HG02943 (cell line): ENCODE measurements at regions not wholly inside any gene's neighbourhood (a gene's known extent, or its start where the extent isn't known, plus 50 kb on each side); places are given as distances from the start of the nearest gene placed in this dataset.

Experiments used
- ATAC-seq: cut with Tn5 transposase; IDR thresholded peaks from one replicate; pipeline ENCODE4 v1.9.1; 2021; ENCODE audit warnings: mild to moderate bottlenecking, low read depth, moderate library complexity; ENCODE audit not compliant: unreplicated experiment

DNA sequence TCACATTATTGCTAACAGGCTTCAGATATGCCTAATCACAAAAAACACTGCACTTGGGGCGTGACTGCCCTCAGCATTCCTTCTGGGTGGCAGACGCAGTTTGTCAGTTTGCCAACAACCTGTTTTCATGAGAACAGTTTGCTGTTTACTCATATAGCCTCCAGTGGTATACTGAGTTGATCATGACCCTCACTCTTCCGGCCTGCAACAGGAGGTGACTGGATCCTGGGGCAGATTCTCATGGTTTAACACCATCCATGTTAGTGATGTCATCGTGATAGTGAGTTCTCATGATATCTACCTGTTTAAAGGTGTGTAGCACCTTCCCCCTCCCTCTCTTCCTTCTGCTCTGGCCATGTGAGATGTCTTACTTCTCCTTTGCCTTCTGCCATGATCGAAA, 555.2 kb downstream of the PLPP3 start:
- ATAC-seq, result no peak

DNA sequence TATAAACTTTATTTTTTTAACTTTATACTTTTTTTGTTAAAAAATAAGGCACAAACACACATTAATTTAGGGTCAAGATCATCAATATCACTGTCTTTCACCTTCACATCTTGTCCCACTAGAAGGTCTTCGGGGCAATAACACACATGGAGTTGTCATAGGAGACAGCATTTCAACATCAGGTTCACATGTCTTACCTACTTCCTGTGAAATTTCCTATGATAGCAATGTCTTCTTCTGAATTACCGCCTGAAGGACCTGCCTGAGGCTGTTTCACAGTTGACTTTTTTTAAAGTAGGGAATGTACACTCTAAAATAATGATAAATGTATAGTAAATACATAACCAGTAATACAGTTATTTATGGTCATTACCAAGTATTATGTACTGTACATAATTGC, 559.4 kb downstream of the PLPP3 start:
- no peak for ATAC-seq

DNA sequence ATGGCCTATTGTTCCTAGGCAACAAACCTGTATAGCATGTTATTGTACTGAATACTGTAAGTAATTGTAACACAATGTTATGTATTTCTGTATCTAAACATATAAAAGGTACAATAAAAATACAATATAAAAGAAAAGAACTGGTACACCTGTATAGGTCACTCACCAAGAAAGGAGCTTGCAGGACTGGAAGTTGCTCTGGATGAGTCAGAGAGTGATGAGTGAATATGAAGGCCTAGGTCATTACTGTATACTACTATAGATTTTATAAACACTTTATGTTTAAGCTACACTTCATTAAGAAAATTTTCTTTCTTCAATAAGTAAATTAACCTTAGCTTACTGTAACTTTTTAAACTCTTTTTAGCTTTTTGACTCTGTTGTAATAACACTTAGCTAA, 559.9 kb downstream of the PLPP3 start:
- no peak for ATAC-seq

- no peak for ATAC-seq
Observed at GRCh38 chr1:56017336-56017735, 562.0 kb downstream of the PLPP3 start.

- ATAC-seq, result no peak
Observed at GRCh38 chr1:56003846-56004245, 575.5 kb downstream of the PLPP3 start.

GRCh38 chr1:56002231-56002630, 577.1 kb downstream of the PLPP3 start:
- ATAC-seq, result no peak

- ATAC-seq, result no peak
Observed at GRCh38 chr1:56000424-56000823, 578.9 kb downstream of the PLPP3 start.

DNA sequence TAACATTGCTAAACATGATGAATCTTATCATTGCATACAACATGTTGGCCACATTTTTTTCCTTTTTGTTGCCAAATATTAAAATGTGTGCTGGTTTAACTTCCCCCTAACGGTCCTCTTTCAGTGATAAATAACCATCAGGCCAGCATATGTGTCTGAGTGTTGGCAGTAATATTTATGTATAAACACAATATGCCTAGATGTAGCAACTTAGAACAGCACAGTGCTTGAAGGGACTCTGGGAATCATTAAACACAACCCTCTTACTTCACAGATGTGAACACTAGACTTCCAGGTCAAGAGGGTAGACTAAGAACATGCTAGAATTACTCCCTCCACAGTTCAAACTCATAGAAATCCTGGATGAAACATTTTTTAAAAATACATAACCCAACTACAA, 581.8 kb downstream of the PLPP3 start:
- ATAC-seq, result no peak

DNA sequence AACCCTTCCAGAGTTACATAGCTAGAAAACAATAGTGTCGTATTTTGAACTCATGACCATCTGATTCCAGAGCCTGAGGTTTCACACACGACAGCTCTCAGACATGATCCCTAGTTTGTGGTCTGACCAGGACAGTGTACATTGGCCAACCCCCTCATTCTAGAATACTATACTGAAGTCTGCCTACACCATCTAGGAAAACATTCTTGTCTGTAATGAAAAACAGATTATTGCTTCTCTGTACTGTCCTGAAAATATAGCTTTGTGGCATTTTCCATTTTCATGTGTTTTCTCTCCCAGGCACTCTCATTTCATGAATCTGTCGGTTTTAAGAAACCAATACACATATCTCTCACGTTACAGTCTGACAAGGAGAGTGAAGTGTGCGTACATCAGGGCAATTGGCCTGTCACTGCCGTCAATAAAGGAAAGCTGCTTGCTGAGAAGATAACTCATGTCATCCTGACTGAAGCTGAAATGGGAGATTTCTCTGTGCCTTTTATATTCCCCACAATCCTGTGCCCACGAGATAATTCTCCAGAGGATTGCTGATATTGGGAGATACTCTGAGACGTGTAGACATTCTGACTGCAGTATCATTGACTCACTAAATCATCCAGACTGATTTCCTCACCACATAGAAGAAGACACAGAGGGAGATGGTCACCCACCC, 585.6 kb downstream of the PLPP3 start:
- ATAC-seq, result no peak

- no peak for ATAC-seq
Observed at GRCh38 chr1:55990007-55990406, 589.4 kb downstream of the PLPP3 start.

DNA sequence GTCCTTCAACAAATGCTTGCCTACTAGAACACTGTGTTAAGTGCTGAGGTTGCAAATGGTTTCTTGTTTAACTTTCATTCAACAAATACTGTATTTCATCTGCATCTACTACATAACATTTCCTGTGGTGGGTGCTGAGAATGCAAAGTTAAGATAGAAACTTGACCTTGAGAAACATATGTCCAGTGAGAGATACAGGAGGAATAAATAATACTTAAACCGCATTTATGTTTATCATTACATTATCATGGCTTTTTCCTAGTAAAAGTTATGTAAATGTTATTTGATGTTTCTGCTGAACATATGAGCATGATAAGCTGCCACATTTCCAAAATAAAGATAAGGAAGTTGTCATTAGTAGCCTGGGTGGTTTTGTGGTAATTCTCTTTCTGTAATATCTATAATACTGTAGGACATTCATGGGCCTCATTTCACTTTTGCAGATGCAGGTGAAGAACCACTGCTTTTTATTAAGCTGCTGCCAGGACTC, 590.4 kb downstream of the PLPP3 start:
- ATAC-seq, result no peak

GRCh38 chr1:55987491-55988249, 591.7 kb downstream of the PLPP3 start:
- no peak for ATAC-seq

GRCh38 chr1:55986003-55986402, 593.4 kb downstream of the PLPP3 start:
- ATAC-seq, result no peak

- no peak for ATAC-seq
Observed at GRCh38 chr1:55981010-55981650, 598.2 kb downstream of the PLPP3 start.

DNA sequence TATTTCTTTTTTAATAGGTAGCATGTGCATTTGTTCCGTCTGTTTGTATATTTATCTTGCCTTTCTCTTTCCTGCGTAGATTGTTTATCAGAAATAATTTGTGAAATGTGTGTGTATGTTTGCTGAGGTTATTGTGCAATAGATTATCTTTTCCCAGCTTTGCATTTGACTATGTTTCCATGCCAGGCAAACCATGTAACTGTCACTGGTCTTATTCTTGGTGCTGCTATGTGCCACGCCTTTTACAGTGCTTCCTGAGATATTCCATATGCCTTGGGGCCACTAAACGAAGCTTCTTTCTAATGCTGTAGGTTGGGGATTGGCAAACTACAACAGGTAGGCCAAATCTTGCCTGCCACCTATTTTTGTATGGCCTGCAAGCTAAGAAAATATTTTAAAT, 598.8 kb downstream of the PLPP3 start:
- ATAC-seq, result no peak

- ATAC-seq, result no peak
Observed at GRCh38 chr1:55974714-55975441, 604.5 kb downstream of the PLPP3 start.

- no peak for ATAC-seq
Observed at GRCh38 chr1:55970526-55971110, 608.7 kb downstream of the PLPP3 start.

- ATAC-seq, result no peak
Observed at GRCh38 chr1:55969322-55969721, 610.0 kb downstream of the PLPP3 start.

GRCh38 chr1:55968661-55969060, 610.7 kb downstream of the PLPP3 start:
- no peak for ATAC-seq

DNA sequence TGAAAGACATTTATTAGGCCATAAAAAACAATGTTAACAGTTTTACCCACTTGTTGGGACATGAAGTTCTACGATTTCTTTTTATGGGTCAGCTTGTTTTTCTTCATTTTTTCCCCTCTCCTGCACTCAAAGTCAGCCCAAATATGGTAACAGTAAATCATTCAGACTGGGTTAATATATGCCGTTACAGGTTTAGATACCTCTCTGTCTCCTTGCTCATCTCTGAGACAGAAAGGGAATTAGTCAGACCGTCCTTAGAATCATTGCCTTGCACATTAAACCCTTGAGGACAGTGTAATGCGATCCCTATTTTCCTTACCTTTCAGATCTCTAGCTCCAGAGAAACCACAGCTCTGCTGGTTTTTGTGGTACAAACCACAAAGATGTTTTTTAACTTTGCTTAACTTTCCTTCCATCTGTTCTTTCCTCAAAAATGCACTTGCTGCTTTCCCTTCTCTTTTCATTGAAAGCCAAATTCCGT, 613.3 kb downstream of the PLPP3 start:
- no peak for ATAC-seq
